ENCODE measurements at regions not wholly inside any gene's neighbourhood (a gene's known extent, or its start where the extent isn't known, plus 50 kb on each side); places are given as distances from the start of the nearest gene placed in this dataset.

DNA sequence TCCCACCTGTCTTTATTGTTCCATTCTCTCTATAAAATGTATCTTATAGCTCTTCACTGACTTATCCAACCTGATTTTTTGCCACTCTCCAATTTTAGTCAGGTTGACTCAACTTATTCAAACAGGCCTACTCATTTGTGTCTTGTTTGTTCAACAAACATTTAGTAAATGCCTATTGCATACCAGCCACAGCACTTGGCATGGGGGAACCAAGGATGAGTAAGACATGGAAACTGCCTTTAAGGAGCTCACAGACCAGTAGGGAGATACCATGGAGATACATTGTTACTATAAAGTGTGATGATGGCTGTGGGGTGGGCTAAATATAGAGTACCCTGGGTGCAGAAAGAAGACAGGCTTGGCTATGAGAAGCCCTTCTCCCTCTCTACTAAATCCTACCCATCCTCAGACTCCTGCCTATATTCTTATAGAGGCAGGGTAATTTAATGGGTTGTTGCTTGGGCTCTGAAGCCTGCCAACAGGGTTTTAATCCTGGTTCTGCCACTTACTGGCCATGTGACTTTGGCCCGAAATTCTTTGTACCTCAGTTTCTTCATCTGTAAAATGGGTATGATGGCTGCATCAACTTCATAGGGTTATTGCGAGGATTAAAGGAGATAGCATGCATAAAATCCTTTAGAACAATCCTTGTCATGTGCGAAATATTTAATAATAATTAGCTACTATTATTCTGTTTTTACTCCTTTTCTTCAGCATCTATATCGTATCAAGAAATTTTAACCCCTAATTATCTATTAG is 348.5 kb upstream of the UMPS start:
- no peak overlapping the region for H3K4me3 Mint-ChIP-seq (ENCODE audit: unreplicated experiment)
- no peak for DNase-seq
- Histone ChIP-seq H3K9me3 (peaks cover 3% of the 10 kb centered on the region; the same call in 1 of the 2 replicates), H3K36me3 (ENCODE audit: control insufficient read depth, insufficient read depth, low read length) (no peaks in the 10 kb centered on the region), H3K27me3 (replicated peaks; ENCODE audit: control insufficient read depth, insufficient read depth, low read length) (no peaks in the 10 kb centered on the region), H3K4me1 (peaks cover 3% of the 10 kb centered on the region), H3K4me3 (ENCODE audit: low read depth, low read length) (no peak overlapping the region)
- no peak overlapping the region for H3K27ac Mint-ChIP-seq (ENCODE audit: unreplicated experiment)
- no TSS peak for BruUV-seq (replicated peaks)
- ChIA-PET POLR2A (no interaction called here), CTCF (interaction anchor here (0.6 kb wide), 1 partner anchor 349 kb away, joined by 5 read pairs; the partner anchor contains the start of gene KALRN)
- H3K9me3 Mint-ChIP-seq (ENCODE audit: unreplicated experiment), result no peaks in the 10 kb centered on the region
- peaks cover 20% of the 10 kb centered on the region for H3K27me3 Mint-ChIP-seq (ENCODE audit: insufficient read depth, unreplicated experiment)
- intact Hi-C loops (cut with micrococcal nuclease; ENCODE audit: unreplicated experiment), result no loop called here
- TF ChIP-seq, protein P1, sequence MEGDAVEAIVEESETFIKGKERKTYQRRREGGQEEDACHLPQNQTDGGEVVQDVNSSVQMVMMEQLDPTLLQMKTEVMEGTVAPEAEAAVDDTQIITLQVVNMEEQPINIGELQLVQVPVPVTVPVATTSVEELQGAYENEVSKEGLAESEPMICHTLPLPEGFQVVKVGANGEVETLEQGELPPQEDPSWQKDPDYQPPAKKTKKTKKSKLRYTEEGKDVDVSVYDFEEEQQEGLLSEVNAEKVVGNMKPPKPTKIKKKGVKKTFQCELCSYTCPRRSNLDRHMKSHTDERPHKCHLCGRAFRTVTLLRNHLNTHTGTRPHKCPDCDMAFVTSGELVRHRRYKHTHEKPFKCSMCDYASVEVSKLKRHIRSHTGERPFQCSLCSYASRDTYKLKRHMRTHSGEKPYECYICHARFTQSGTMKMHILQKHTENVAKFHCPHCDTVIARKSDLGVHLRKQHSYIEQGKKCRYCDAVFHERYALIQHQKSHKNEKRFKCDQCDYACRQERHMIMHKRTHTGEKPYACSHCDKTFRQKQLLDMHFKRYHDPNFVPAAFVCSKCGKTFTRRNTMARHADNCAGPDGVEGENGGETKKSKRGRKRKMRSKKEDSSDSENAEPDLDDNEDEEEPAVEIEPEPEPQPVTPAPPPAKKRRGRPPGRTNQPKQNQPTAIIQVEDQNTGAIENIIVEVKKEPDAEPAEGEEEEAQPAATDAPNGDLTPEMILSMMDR (IDR thresholded peaks at IDR 0.05; ENCODE audit: insufficient read depth in 1 of 2, low read depth in 1 of 2, low read length in 1 of 2, severe bottlenecking in 1 of 2, unreplicated experiment in 1 of 2), result no peak
- H3K4me1 Mint-ChIP-seq (ENCODE audit: low read depth, unreplicated experiment), result no peaks in the 10 kb centered on the region
- no peaks in the 10 kb centered on the region for H3K36me3 Mint-ChIP-seq (ENCODE audit: insufficient read depth, unreplicated experiment)

DNA sequence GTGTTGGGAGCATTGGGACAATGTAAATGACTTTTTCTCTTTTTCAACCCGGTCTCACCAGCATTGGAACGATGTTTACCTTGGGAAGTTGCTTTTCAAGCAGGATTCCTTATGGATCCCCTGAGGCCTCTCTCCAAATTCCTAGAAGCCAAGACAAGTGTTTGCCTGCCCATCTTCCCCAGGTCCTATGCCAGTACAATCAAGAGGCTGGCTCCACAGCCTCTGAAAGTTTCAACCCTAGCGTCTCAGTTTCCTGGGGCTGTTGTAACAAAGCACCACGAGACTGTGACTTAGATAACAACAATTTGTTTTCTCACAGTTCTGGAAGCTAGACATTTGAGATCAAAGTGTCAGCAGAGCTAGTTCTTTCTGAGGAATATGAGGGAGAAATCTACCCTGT is 347.2 kb upstream of the UMPS start:
- H3K4me1 ChIP-seq, result peaks cover 3% of the 10 kb centered on the region
- no peak for DNase-seq
- H3K9me3 Mint-ChIP-seq (ENCODE audit: unreplicated experiment), result no peaks in the 10 kb centered on the region
- no peak overlapping the region for H3K4me3 Mint-ChIP-seq (ENCODE audit: unreplicated experiment)
- intact Hi-C loops (cut with micrococcal nuclease; ENCODE audit: unreplicated experiment), result no loop called here
- H3K36me3 ChIP-seq (ENCODE audit: control insufficient read depth, insufficient read depth, low read length), result no peaks in the 10 kb centered on the region
- POLR2A ChIA-PET, result no interaction called here
- peaks cover 23% of the 10 kb centered on the region for H3K27me3 Mint-ChIP-seq (ENCODE audit: insufficient read depth, unreplicated experiment)
- no peak overlapping the region for H3K27ac Mint-ChIP-seq (ENCODE audit: unreplicated experiment)
- H3K36me3 Mint-ChIP-seq (ENCODE audit: insufficient read depth, unreplicated experiment), result no peaks in the 10 kb centered on the region
- H3K4me1 Mint-ChIP-seq (ENCODE audit: low read depth, unreplicated experiment), result no peaks in the 10 kb centered on the region
- H3K4me3 ChIP-seq (ENCODE audit: low read depth, low read length), result no peak overlapping the region
- TF ChIP-seq, protein P1 (IDR thresholded peaks at IDR 0.05; ENCODE audit: insufficient read depth in 1 of 2, low read depth in 1 of 2, low read length in 1 of 2, severe bottlenecking in 1 of 2, unreplicated experiment in 1 of 2), result no peak
- BruUV-seq (replicated peaks), result no TSS peak
- CTCF ChIA-PET, result no interaction called here
- no peaks in the 10 kb centered on the region for H3K27me3 ChIP-seq (replicated peaks; ENCODE audit: control insufficient read depth, insufficient read depth, low read length)
- H3K9me3 ChIP-seq, result no peaks in the 10 kb centered on the region; the same call in 1 of the 2 replicates

DNA sequence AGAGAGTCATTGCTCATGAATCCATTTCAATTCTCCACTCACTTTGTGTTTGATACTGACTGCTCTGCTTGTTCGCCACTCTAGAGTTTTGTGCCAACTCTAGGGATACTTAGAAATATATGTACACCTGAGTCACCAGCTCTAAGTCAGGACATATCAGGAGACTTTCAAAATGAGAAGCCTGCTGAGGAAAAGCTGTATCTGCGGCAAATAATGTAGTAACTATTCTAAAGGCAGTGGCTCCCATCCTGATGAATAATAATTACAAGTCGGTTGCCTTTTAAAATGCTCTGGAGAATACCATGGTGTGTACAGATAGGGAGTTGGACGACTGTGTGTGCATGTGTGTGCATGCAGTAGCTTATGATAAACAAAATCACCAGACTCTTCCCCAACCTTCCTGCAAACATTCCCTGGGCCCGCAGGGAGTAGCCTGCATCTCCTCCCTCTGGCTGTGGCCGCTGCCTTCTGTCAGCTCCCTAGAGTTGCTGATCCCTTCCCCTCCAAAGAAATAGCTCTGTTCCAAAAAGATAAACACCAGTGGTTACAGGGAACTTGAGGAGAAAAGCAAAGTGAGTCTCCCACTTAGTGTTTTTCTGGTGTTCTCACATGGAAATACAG is 346.3 kb upstream of the UMPS start:
- H3K27me3 ChIP-seq (replicated peaks; ENCODE audit: control insufficient read depth, insufficient read depth, low read length), result no peaks in the 10 kb centered on the region
- H3K9me3 ChIP-seq, result no peaks in the 10 kb centered on the region
- TF ChIP-seq, protein P1 (IDR thresholded peaks at IDR 0.05; ENCODE audit: insufficient read depth in 1 of 2, low read depth in 1 of 2, low read length in 1 of 2, severe bottlenecking in 1 of 2, unreplicated experiment in 1 of 2), result no peak
- ChIA-PET POLR2A (no interaction called here), CTCF (no interaction called here)
- no peaks in the 10 kb centered on the region for H3K36me3 ChIP-seq (ENCODE audit: control insufficient read depth, insufficient read depth, low read length)
- no peak for DNase-seq
- BruUV-seq (replicated peaks), result no TSS peak
- Mint-ChIP-seq H3K36me3 (ENCODE audit: insufficient read depth, unreplicated experiment) (no peaks in the 10 kb centered on the region), H3K27me3 (ENCODE audit: insufficient read depth, unreplicated experiment) (peaks cover 21% of the 10 kb centered on the region), H3K4me1 (ENCODE audit: low read depth, unreplicated experiment) (no peaks in the 10 kb centered on the region), H3K27ac (ENCODE audit: unreplicated experiment) (no peak overlapping the region), H3K4me3 (ENCODE audit: unreplicated experiment) (no peak overlapping the region), H3K9me3 (ENCODE audit: unreplicated experiment) (no peaks in the 10 kb centered on the region)
- H3K4me3 ChIP-seq (ENCODE audit: low read depth, low read length), result no peak overlapping the region
- intact Hi-C loops (cut with micrococcal nuclease; ENCODE audit: unreplicated experiment), result no loop called here
- H3K4me1 ChIP-seq, result peaks cover 3% of the 10 kb centered on the region
